Chondrocyte (in vitro differentiated cells): ENCODE measurements at regions not wholly inside any gene's neighbourhood (a gene's known extent, or its start where the extent isn't known, plus 50 kb on each side); places are given as distances from the start of the nearest gene placed in this dataset.

ENCODE experiments used
- DNase-seq: peaks from one replicate; pipeline ENCODE4 v3.0.0; 2021; ENCODE audit warnings: mixed read lengths, low spot score
- H3K27ac Mint-ChIP-seq: one replicate; pipeline ENCODE4 v1.8.0; 2021; ENCODE audit warnings: mild to moderate bottlenecking, moderate library complexity, mixed read lengths; ENCODE audit not compliant: unreplicated experiment
- H3K27me3 Mint-ChIP-seq: 2 replicates; pipeline ENCODE4 v1.8.0; 2021; ENCODE audit warnings: low read depth, mixed read lengths
- H3K36me3 Mint-ChIP-seq: 2 replicates; pipeline ENCODE4 v1.8.0; 2021; ENCODE audit warnings: low read depth, mixed read lengths
- H3K4me1 Mint-ChIP-seq: 2 replicates; pipeline ENCODE4 v1.8.0; 2021; ENCODE audit warnings: low read depth, mild to moderate bottlenecking, mixed read lengths
- H3K4me3 Mint-ChIP-seq: one replicate; pipeline ENCODE4 v1.8.0; 2021; ENCODE audit warnings: mild to moderate bottlenecking, moderate library complexity, mixed read lengths; ENCODE audit not compliant: unreplicated experiment
- H3K9me3 Mint-ChIP-seq: 2 replicates; pipeline ENCODE4 v1.8.0; 2021; ENCODE audit warnings: low read depth, mixed read lengths
- TF ChIP-seq, protein P1 (sequence below): fragments of 200-600 bp; sonication (generic); IDR thresholded peaks from 2 replicates; pipeline ENCODE4 v1.5.0; 2021; ENCODE audit warnings: antibody characterized with exemption, mild to moderate bottlenecking, moderate library complexity

DNA sequence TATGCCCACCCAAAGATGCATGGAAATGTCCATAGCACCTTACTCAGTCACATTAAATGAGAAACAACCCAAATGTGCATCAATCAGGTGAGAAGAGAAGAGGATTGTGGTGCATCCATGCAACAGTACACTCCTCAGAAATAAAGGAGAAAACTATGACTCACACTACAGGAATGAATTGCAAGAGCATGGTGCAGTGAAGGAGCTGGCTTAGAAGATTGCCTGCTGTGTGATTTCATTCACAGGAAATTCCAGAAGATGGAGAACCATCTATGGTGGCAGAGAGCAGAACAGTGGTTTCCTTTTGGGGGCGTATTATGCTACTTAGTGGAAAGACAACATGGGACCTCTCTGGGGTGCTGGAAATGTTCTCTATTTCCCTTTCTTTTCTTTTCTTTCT is 278.6 kb upstream of the AJAP1 start:
- Mint-ChIP-seq H3K36me3 (no peaks in the 10 kb centered on the region), H3K9me3 (peaks cover 53% of the 10 kb centered on the region)
- DNase-seq, result no peak

DNA sequence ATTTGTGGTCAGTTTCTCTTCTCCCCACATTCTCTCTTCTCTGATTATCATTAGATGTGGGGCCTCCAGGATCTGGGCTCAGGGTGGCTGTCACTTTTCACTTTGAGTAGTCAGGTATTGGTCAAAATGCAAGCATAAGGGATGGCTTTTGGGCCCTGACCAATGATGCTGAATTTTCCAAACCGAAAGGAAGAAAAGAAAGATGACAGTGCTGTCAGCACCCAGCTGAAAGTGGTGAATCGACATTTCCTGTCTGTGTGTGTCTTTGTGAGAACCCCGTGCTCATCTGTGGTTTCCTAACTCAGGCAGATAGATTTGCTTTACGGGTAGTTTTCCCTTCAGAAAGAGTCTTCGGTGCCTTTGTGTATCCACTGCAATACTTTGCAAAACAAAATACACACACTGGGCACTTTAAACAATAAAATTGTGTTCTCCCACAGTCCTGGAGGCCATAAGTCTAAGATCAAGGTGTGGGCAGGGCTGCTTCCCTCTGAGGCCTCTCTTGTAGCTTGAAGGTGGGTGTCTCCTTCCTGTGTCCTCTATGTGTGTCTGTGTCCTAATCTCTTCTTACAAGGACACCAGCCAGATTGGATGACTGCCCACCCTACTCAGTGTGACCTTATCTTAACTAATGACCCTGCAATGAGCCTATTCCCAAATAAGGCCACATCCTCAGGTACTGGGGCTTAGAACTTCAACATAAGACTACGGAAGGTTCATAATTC is 274.8 kb upstream of the AJAP1 start:
- no peak overlapping the region for H3K27ac Mint-ChIP-seq
- H3K9me3 Mint-ChIP-seq, result peaks cover 65% of the 10 kb centered on the region
- no peaks in the 10 kb centered on the region for H3K4me1 Mint-ChIP-seq
- DNase-seq, result no peak
- no peaks in the 10 kb centered on the region for H3K27me3 Mint-ChIP-seq
- no peak overlapping the region for H3K4me3 Mint-ChIP-seq
- TF ChIP-seq, protein P1, sequence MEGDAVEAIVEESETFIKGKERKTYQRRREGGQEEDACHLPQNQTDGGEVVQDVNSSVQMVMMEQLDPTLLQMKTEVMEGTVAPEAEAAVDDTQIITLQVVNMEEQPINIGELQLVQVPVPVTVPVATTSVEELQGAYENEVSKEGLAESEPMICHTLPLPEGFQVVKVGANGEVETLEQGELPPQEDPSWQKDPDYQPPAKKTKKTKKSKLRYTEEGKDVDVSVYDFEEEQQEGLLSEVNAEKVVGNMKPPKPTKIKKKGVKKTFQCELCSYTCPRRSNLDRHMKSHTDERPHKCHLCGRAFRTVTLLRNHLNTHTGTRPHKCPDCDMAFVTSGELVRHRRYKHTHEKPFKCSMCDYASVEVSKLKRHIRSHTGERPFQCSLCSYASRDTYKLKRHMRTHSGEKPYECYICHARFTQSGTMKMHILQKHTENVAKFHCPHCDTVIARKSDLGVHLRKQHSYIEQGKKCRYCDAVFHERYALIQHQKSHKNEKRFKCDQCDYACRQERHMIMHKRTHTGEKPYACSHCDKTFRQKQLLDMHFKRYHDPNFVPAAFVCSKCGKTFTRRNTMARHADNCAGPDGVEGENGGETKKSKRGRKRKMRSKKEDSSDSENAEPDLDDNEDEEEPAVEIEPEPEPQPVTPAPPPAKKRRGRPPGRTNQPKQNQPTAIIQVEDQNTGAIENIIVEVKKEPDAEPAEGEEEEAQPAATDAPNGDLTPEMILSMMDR, result no peak
- H3K36me3 Mint-ChIP-seq, result no peaks in the 10 kb centered on the region

More for the DNA sequence above, 278.6 kb upstream of the AJAP1 start:
- TF ChIP-seq, protein P1, result no peak
- H3K27ac Mint-ChIP-seq, result no peak overlapping the region
- H3K4me1 Mint-ChIP-seq, result no peaks in the 10 kb centered on the region
- H3K4me3 Mint-ChIP-seq, result no peak overlapping the region
- no peaks in the 10 kb centered on the region for H3K27me3 Mint-ChIP-seq

DNA sequence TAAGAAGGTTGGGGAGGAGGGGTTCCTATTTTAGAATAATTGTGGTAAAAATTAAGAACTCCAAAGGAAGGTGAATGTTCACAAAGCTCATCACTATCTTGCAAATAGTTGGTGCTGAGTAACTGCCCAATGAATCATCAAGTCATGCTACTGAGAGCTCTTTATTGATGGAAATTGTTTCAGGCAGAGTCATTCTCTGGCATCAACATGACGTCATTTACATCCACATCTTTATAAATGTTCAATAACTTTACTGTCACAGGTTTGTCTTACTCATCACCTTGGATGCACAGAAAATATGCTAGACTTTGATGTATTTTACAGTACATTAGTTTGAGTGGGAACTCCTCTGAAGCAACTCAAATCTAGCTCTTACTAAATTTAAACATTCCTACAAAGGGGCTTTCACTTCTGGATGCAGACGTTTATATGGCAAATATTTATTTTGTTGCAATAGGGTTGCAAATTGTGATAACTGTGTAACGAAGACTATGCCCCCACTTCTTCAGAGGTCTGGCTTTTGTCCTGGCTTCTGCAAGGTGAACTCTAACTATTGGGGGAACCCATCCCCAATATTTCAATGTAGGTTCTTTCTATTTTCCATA is 273.7 kb upstream of the AJAP1 start:
- no peaks in the 10 kb centered on the region for H3K4me1 Mint-ChIP-seq

DNA sequence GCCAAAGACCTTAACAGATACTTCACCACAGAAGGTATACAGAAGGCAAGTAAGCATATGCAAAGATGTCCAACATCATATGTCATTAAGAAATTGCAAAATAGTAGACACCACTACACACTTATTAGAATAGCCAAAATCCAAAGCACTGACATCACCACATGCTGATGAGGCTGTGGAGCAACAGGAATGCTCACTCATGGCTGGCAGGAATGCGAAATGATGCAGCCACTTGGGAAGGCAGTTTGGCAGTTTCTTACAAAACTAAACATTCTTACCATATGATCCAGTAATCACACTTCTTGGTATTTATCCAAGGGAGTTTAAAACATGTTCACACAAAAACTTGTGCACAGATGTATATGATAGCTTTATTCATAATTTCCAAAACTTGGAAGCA is 261.2 kb upstream of the AJAP1 start:
- Mint-ChIP-seq H3K4me3 (no peak overlapping the region), H3K36me3 (no peaks in the 10 kb centered on the region), H3K4me1 (no peaks in the 10 kb centered on the region), H3K27ac (no peak overlapping the region), H3K9me3 (peaks cover 62% of the 10 kb centered on the region), H3K27me3 (no peaks in the 10 kb centered on the region)
- DNase-seq, result no peak
- TF ChIP-seq, protein P1, result no peak

More for the DNA sequence above, 273.7 kb upstream of the AJAP1 start:
- no peak overlapping the region for H3K4me3 Mint-ChIP-seq
- H3K9me3 Mint-ChIP-seq, result peaks cover 64% of the 10 kb centered on the region
- H3K27me3 Mint-ChIP-seq, result no peaks in the 10 kb centered on the region
- TF ChIP-seq, protein P1, result no peak
- no peak overlapping the region for H3K27ac Mint-ChIP-seq
- no peaks in the 10 kb centered on the region for H3K36me3 Mint-ChIP-seq
- DNase-seq, result no peak

DNA sequence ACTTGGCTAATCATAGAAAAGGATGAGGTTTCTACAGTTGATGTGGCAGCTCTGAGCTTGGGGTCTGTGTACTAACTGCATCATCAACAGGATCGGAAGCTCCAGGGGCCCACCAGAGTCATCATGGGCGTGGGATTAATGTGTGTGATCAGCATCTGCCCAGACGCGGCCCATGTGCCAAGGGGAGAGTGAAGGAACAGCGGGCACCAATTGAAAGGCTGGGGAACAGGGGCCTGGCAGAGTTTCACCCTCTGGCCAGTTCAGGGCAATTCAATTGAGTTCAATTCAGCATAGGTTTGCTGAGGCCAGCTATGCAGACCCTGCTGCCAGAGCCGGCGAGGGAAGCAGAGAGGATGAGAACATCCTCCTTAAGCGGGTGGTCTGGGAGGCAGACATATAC is 260.0 kb upstream of the AJAP1 start:
- Mint-ChIP-seq H3K9me3 (peaks cover 61% of the 10 kb centered on the region), H3K36me3 (no peaks in the 10 kb centered on the region)

More for the DNA sequence above, 260.0 kb upstream of the AJAP1 start:
- TF ChIP-seq, protein P1, result no peak
- DNase-seq, result no peak
- Mint-ChIP-seq H3K27ac (no peak overlapping the region), H3K4me1 (no peaks in the 10 kb centered on the region), H3K27me3 (no peaks in the 10 kb centered on the region), H3K4me3 (no peak overlapping the region)
